SK-N-MC (cell line): ENCODE measurements at regions not wholly inside any gene's neighbourhood (a gene's known extent, or its start where the extent isn't known, plus 50 kb on each side); places are given as distances from the start of the nearest gene placed in this dataset.

Source experiments
- EZH2 ChIP-seq: fragments of 200-600 bp; sonication (generic); IDR thresholded peaks from one replicate; pipeline ENCODE4 v1.6.1; 2017; ENCODE audit warnings: antibody characterized with exemption
- FOXP2 ChIP-seq: optimal IDR thresholded peaks from 2 replicates; pipeline ENCODE3; 2011; ENCODE audit warnings: mild to moderate bottlenecking, moderate library complexity; ENCODE audit not compliant: insufficient read depth; ENCODE audit errors: extremely low read length, control extremely low read depth
- POLR2AphosphoS5 ChIP-seq: IDR thresholded peaks from 2 replicates; pipeline ENCODE4 v1.6.1; 2012; ENCODE audit warnings: mild to moderate bottlenecking, low read depth, low read length, borderline replicate concordance

- TF ChIP-seq POLR2AphosphoS5, result no peak
- no peak for TF ChIP-seq EZH2
- TF ChIP-seq FOXP2, result no peak
These were observed 135.8 kb downstream of the MAP3K21 start for GRCh38 chr1:233463333-233463732.
